ENCODE measurements at regions not wholly inside any gene's neighbourhood (a gene's known extent, or its start where the extent isn't known, plus 50 kb on each side); places are given as distances from the start of the nearest gene placed in this dataset.

DNA sequence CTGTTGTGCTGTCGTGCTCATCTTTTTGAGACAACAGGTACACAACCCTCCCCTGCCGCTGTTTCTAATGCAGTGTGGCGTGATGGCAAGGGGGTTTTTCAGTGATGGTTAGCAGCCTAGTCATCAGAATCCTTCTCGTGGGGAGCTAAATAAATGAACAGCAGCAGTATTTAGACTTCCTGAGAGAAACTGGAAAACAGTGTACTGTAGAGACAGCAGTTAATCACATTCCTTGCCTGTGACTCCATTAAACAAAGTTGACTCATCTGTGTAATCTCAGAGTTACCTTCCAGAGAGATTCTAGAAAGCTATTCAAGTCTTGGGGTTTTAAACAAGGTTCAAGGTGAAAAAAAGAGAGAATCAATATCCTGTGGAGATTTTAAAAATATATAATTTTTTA is 1753.2 kb upstream of the PCDH7 start:
- no peaks in the 10 kb centered on the region for H3K4me1 ChIP-seq (ENCODE audit: control insufficient read depth in 5 of 5, insufficient read depth in 5 of 5, low read length in 5 of 5)
- H3K9ac ChIP-seq (ENCODE audit: low read length in 5 of 5), result no peak overlapping the region
- H3K9me3 ChIP-seq (ENCODE audit: control insufficient read depth in 5 of 5, low read length in 5 of 5), result no peaks in the 10 kb centered on the region
- no peak overlapping the region for H3K4me3 ChIP-seq (ENCODE audit: low read depth in 1 of 5, low read length in 5 of 5)
- H3K27ac ChIP-seq (ENCODE audit: low read depth, low read length), result no peak overlapping the region
- H3K36me3 ChIP-seq (ENCODE audit: control insufficient read depth in 5 of 5, insufficient read depth in 5 of 5, low read length in 5 of 5), result no peaks in the 10 kb centered on the region
- H3K27me3 ChIP-seq (ENCODE audit: control insufficient read depth in 5 of 5, insufficient read depth in 4 of 5, low read length in 5 of 5), result no peaks in the 10 kb centered on the region

DNA sequence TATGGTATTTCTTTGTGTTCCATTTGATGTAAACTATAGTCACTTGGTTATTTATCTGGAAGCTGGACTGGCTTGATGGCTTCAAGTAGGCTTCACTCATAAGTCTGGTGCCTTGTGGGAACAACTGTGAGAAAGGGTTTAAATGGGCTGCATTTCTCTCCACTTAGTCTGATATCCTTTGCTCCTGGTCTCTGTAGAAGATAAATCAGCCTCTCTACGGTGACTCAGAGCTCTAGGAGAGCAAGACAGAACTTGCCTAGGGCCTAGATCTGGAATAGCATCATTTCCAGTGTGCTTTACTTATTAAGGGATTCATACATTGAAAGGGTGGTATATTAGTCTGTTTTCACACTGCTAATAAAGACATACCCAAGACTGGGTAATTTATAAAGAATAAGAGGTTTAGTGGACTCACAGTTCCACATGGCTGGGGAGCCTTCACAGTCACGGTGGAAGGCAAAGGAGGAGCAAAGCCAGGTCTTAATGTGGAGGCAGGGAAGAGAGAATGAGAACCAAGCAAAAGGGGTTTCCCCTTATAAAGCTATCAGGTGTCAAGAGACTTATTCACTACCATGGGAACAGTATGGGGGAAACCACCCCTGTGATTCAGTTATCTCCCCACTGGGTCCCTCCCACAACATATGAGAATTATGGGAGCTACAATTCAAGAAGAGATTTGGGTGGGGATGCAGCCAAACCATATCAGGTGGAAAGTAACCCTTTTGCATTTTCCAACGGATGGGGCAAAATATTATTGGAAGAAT is 1746.4 kb upstream of the PCDH7 start:
- Histone ChIP-seq H3K4me3 (ENCODE audit: low read depth in 1 of 5, low read length in 5 of 5) (no peak overlapping the region), H3K27me3 (ENCODE audit: control insufficient read depth in 5 of 5, insufficient read depth in 4 of 5, low read length in 5 of 5) (no peaks in the 10 kb centered on the region), H3K4me1 (ENCODE audit: control insufficient read depth in 5 of 5, insufficient read depth in 5 of 5, low read length in 5 of 5) (no peaks in the 10 kb centered on the region), H3K9ac (ENCODE audit: low read length in 5 of 5) (no peak overlapping the region), H3K9me3 (ENCODE audit: control insufficient read depth in 5 of 5, low read length in 5 of 5) (no peaks in the 10 kb centered on the region), H3K36me3 (ENCODE audit: control insufficient read depth in 5 of 5, insufficient read depth in 5 of 5, low read length in 5 of 5) (no peaks in the 10 kb centered on the region), H3K27ac (ENCODE audit: low read depth, low read length) (no peak overlapping the region)

DNA sequence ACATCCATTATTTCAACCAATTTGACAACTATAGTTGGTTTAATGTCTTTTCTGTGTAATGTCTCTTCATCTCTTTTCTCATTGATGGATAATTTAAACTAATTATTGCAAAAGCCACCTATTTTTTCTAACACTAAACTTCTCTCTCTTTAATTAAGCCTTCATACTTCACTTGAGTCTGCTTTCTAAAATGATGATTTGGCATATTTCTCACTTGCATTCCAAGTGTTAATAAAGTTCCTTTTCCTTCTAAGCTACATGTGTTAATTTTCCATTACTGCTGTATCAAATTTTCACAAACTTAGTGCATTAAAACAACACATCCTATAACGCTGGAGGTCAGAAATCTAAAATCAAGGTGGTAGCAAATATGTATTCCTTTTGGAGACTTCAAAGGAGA is 1743.8 kb upstream of the PCDH7 start:
- H3K27ac ChIP-seq (ENCODE audit: low read depth, low read length), result no peak overlapping the region
- no peaks in the 10 kb centered on the region for H3K36me3 ChIP-seq (ENCODE audit: control insufficient read depth in 5 of 5, insufficient read depth in 5 of 5, low read length in 5 of 5)
- H3K27me3 ChIP-seq (ENCODE audit: control insufficient read depth in 5 of 5, insufficient read depth in 4 of 5, low read length in 5 of 5), result no peaks in the 10 kb centered on the region
- H3K9ac ChIP-seq (ENCODE audit: low read length in 5 of 5), result no peak overlapping the region
- H3K4me3 ChIP-seq (ENCODE audit: low read depth in 1 of 5, low read length in 5 of 5), result no peak overlapping the region
- no peaks in the 10 kb centered on the region for H3K4me1 ChIP-seq (ENCODE audit: control insufficient read depth in 5 of 5, insufficient read depth in 5 of 5, low read length in 5 of 5)
- no peaks in the 10 kb centered on the region for H3K9me3 ChIP-seq (ENCODE audit: control insufficient read depth in 5 of 5, low read length in 5 of 5)

DNA sequence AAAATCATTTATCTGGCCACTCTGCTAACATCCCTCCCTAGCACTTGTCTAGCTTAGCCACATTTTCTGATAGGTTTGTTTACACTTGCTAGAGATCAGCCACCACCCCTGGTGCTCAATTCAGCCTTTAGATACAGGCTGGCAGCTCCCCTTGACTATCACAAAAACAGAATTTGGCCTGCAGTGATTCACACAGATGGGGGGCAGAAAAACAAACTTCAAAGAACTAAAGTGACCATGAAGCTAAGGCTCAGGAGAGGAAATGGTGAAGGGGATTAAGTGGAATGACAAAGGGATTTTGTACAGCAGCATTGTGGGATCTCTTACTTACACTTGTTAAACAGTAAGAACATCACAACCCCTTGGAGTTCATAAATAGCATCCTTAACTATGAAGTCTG is 1718.0 kb upstream of the PCDH7 start:
- no peak overlapping the region for H3K9ac ChIP-seq (ENCODE audit: low read length in 5 of 5)
- peaks cover 0 to 12% (median 10%) of the 10 kb centered on the region in 5 donors for H3K9me3 ChIP-seq (ENCODE audit: control insufficient read depth in 5 of 5, low read length in 5 of 5)
- H3K27me3 ChIP-seq (ENCODE audit: control insufficient read depth in 5 of 5, insufficient read depth in 4 of 5, low read length in 5 of 5), result no peaks in the 10 kb centered on the region
- no peaks in the 10 kb centered on the region for H3K36me3 ChIP-seq (ENCODE audit: control insufficient read depth in 5 of 5, insufficient read depth in 5 of 5, low read length in 5 of 5)
- no peak overlapping the region for H3K4me3 ChIP-seq (ENCODE audit: low read depth in 1 of 5, low read length in 5 of 5)
- no peak overlapping the region for H3K27ac ChIP-seq (ENCODE audit: low read depth, low read length)
- no peaks in the 10 kb centered on the region for H3K4me1 ChIP-seq (ENCODE audit: control insufficient read depth in 5 of 5, insufficient read depth in 5 of 5, low read length in 5 of 5)

DNA sequence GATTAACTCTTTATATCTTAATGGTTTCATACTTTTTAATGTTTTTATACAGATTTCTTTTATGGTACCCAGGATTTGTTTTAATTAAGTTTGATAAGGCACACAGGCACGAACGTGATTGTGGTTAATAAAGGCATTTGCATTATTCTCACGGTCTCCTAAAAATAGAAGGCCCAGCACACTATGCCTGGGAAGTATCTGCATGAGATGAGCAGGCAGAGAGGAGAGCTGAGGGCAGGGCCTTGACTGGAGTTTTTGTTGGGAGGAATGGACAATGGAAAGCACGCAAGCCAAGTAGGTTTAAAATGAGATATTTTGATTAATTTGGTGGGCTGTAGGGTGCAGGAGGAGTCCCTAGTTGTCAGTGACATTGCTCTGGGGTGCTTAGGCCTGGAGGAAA is 1714.3 kb upstream of the PCDH7 start:
- H3K27ac ChIP-seq (ENCODE audit: low read depth, low read length), result no peak overlapping the region
- H3K36me3 ChIP-seq (ENCODE audit: control insufficient read depth in 5 of 5, insufficient read depth in 5 of 5, low read length in 5 of 5), result no peaks in the 10 kb centered on the region
- no peaks in the 10 kb centered on the region for H3K4me1 ChIP-seq (ENCODE audit: control insufficient read depth in 5 of 5, insufficient read depth in 5 of 5, low read length in 5 of 5)
- H3K9me3 ChIP-seq (ENCODE audit: control insufficient read depth in 5 of 5, low read length in 5 of 5), result no peaks in the 10 kb centered on the region
- no peaks in the 10 kb centered on the region for H3K27me3 ChIP-seq (ENCODE audit: control insufficient read depth in 5 of 5, insufficient read depth in 4 of 5, low read length in 5 of 5)
- H3K4me3 ChIP-seq (ENCODE audit: low read depth in 1 of 5, low read length in 5 of 5), result no peak overlapping the region
- no peak overlapping the region for H3K9ac ChIP-seq (ENCODE audit: low read length in 5 of 5)

DNA sequence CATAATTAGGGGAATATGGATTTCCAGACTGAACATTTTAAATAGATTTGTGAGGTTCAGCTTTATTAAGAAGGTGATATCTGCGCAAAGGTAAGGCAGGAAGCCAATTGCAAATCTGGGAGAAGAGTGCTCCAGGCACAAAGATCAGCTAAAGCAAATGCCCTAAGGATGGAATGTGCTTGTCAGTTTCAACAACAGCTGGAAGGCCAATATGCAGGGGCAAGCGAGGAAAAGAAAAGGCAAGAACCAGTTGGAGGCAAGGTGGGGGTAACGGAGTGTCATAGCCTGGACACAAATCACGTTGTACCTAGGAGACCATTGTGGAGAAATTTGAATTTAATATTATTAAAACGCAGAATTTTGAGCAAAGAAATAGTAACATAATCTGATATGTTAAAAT is 1710.3 kb upstream of the PCDH7 start:
- Histone ChIP-seq H3K27ac (ENCODE audit: low read depth, low read length) (no peak overlapping the region), H3K27me3 (ENCODE audit: control insufficient read depth in 5 of 5, insufficient read depth in 4 of 5, low read length in 5 of 5) (no peaks in the 10 kb centered on the region), H3K4me1 (ENCODE audit: control insufficient read depth in 5 of 5, insufficient read depth in 5 of 5, low read length in 5 of 5) (no peaks in the 10 kb centered on the region), H3K4me3 (ENCODE audit: low read depth in 1 of 5, low read length in 5 of 5) (no peak overlapping the region), H3K9ac (ENCODE audit: low read length in 5 of 5) (no peak overlapping the region), H3K36me3 (ENCODE audit: control insufficient read depth in 5 of 5, insufficient read depth in 5 of 5, low read length in 5 of 5) (no peaks in the 10 kb centered on the region), H3K9me3 (ENCODE audit: control insufficient read depth in 5 of 5, low read length in 5 of 5) (no peaks in the 10 kb centered on the region)

DNA sequence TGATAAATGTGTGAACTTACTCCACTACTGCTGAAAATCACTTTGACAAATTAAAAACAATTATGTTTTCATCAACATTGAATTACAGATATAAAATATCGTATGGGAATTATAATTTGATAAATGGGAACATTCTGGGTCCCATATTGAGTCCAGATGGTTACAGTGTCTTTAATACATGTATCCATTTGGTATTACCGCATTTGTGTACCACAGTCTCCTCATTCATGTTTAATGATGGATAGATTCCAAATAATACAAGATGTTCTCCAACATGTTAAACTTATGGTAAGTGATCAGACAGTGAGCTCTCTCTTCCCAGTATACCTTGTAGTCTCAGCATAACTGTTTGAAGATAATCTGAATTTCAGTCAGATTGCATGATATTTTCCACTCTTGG is 1706.8 kb upstream of the PCDH7 start:
- H3K27ac ChIP-seq (ENCODE audit: low read depth, low read length), result no peak overlapping the region
- peaks cover 0 to 8% (median 0%) of the 10 kb centered on the region in 5 donors for H3K9me3 ChIP-seq (ENCODE audit: control insufficient read depth in 5 of 5, low read length in 5 of 5)
- no peaks in the 10 kb centered on the region for H3K27me3 ChIP-seq (ENCODE audit: control insufficient read depth in 5 of 5, insufficient read depth in 4 of 5, low read length in 5 of 5)
- no peak overlapping the region for H3K9ac ChIP-seq (ENCODE audit: low read length in 5 of 5)
- no peaks in the 10 kb centered on the region for H3K36me3 ChIP-seq (ENCODE audit: control insufficient read depth in 5 of 5, insufficient read depth in 5 of 5, low read length in 5 of 5)
- no peak overlapping the region for H3K4me3 ChIP-seq (ENCODE audit: low read depth in 1 of 5, low read length in 5 of 5)
- H3K4me1 ChIP-seq (ENCODE audit: control insufficient read depth in 5 of 5, insufficient read depth in 5 of 5, low read length in 5 of 5), result no peaks in the 10 kb centered on the region

DNA sequence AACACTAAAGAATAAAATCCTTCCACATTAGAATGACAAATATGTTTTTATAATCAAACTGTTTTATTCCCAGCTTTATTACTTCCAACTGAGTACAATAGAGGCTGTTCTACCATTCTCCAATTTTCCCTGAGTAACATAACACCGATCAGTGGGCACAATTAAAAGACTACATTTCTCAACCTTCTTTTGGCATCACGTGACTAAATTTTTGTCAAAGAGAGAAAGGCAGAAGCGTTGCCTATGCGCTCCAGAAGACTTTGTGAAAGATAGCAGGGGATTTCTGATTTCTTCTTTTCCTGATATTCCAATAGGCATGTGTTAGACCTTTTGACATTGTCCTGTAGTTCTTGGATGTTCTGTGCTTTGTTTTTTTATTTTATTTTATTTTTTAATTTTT is 1705.6 kb upstream of the PCDH7 start:
- Histone ChIP-seq H3K4me3 (ENCODE audit: low read depth in 1 of 5, low read length in 5 of 5) (no peak overlapping the region), H3K9me3 (ENCODE audit: control insufficient read depth in 5 of 5, low read length in 5 of 5) (peaks cover 0 to 8% (median 0%) of the 10 kb centered on the region in 5 donors), H3K27ac (ENCODE audit: low read depth, low read length) (no peak overlapping the region), H3K9ac (ENCODE audit: low read length in 5 of 5) (no peak overlapping the region), H3K27me3 (ENCODE audit: control insufficient read depth in 5 of 5, insufficient read depth in 4 of 5, low read length in 5 of 5) (no peaks in the 10 kb centered on the region), H3K36me3 (ENCODE audit: control insufficient read depth in 5 of 5, insufficient read depth in 5 of 5, low read length in 5 of 5) (no peaks in the 10 kb centered on the region), H3K4me1 (ENCODE audit: control insufficient read depth in 5 of 5, insufficient read depth in 5 of 5, low read length in 5 of 5) (no peaks in the 10 kb centered on the region)

DNA sequence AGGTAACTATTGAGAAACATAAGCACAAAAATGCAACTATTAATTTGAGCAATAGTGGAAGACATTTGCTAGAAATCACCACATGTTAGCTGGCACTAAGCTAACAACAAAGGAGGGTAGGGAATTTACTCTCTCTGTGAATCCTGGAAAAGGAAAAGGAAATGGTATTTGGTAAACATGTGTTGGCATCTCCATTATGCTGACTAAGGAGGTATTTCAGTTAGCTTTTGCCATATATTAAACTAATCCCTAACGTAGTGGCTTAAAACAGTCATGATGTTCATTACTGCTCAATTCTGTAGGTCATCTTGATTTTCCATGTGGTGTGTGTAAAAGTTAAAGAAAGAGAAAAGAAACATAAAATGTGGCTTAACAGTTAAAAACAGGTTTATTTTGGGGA is 1686.5 kb upstream of the PCDH7 start:
- no peaks in the 10 kb centered on the region for H3K4me1 ChIP-seq (ENCODE audit: control insufficient read depth in 5 of 5, insufficient read depth in 5 of 5, low read length in 5 of 5)
- no peak overlapping the region for H3K9ac ChIP-seq (ENCODE audit: low read length in 5 of 5)
- H3K27ac ChIP-seq (ENCODE audit: low read depth, low read length), result no peak overlapping the region
- no peaks in the 10 kb centered on the region for H3K36me3 ChIP-seq (ENCODE audit: control insufficient read depth in 5 of 5, insufficient read depth in 5 of 5, low read length in 5 of 5)
- H3K4me3 ChIP-seq (ENCODE audit: low read depth in 1 of 5, low read length in 5 of 5), result no peak overlapping the region
- peaks cover 0 to 5% (median 0%) of the 10 kb centered on the region in 5 donors for H3K9me3 ChIP-seq (ENCODE audit: control insufficient read depth in 5 of 5, low read length in 5 of 5)
- H3K27me3 ChIP-seq (ENCODE audit: control insufficient read depth in 5 of 5, insufficient read depth in 4 of 5, low read length in 5 of 5), result no peaks in the 10 kb centered on the region

DNA sequence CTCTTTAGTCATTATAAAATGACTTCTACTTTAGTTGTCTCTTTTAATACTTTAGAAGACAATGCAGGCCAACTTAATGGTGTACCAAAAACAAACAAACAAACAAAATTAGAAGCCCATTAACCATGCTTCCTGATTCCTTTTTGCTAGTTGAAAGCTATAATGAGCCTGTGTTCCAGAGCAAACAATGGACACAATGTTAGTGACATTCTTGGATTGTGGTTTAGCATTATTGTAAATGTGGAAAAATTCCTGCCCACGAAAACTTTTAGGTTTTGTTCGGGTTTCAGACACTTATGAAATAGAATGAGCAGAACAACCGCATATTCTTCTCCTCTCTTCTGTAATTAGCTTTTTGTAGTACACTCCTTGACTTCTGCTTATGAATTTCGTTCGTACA is 1682.7 kb upstream of the PCDH7 start:
- Histone ChIP-seq H3K27me3 (ENCODE audit: control insufficient read depth in 5 of 5, insufficient read depth in 4 of 5, low read length in 5 of 5) (no peaks in the 10 kb centered on the region), H3K27ac (ENCODE audit: low read depth, low read length) (no peak overlapping the region), H3K36me3 (ENCODE audit: control insufficient read depth in 5 of 5, insufficient read depth in 5 of 5, low read length in 5 of 5) (no peaks in the 10 kb centered on the region)

More for the DNA sequence above, 1682.7 kb upstream of the PCDH7 start:
- Histone ChIP-seq H3K4me1 (ENCODE audit: control insufficient read depth in 5 of 5, insufficient read depth in 5 of 5, low read length in 5 of 5) (no peaks in the 10 kb centered on the region), H3K4me3 (ENCODE audit: low read depth in 1 of 5, low read length in 5 of 5) (no peak overlapping the region), H3K9ac (ENCODE audit: low read length in 5 of 5) (no peak overlapping the region), H3K9me3 (ENCODE audit: control insufficient read depth in 5 of 5, low read length in 5 of 5) (peaks cover 0 to 5% (median 0%) of the 10 kb centered on the region in 5 donors)
